ENCODE measurements at regions not wholly inside any gene's neighbourhood (a gene's known extent, or its start where the extent isn't known, plus 50 kb on each side); places are given as distances from the start of the nearest gene placed in this dataset.

DNA sequence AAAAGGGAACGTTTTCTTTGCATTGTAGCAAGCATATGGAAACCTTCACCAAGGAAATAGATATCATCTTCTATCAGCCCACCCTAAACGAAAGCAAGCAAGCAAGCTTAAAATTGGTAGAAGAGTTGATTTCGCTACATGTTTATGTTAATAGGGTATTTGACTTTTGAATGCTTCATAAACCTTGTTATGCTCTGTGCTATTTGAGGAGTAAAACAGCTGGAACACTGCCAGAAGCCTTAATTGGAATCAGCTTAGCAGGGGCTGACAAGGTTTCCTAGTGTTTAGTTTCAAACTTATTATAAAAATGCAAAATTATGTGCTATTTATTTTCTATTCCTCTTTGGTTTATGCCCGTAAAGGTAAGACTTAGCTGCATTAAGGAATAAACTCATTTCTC, 70.6 kb upstream of the LINC00305 start:
- TF ChIP-seq, protein P1, sequence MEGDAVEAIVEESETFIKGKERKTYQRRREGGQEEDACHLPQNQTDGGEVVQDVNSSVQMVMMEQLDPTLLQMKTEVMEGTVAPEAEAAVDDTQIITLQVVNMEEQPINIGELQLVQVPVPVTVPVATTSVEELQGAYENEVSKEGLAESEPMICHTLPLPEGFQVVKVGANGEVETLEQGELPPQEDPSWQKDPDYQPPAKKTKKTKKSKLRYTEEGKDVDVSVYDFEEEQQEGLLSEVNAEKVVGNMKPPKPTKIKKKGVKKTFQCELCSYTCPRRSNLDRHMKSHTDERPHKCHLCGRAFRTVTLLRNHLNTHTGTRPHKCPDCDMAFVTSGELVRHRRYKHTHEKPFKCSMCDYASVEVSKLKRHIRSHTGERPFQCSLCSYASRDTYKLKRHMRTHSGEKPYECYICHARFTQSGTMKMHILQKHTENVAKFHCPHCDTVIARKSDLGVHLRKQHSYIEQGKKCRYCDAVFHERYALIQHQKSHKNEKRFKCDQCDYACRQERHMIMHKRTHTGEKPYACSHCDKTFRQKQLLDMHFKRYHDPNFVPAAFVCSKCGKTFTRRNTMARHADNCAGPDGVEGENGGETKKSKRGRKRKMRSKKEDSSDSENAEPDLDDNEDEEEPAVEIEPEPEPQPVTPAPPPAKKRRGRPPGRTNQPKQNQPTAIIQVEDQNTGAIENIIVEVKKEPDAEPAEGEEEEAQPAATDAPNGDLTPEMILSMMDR (conservative IDR thresholded peaks at IDR 0.05), result no peak
- no peak overlapping the region for H3K27ac ChIP-seq

DNA sequence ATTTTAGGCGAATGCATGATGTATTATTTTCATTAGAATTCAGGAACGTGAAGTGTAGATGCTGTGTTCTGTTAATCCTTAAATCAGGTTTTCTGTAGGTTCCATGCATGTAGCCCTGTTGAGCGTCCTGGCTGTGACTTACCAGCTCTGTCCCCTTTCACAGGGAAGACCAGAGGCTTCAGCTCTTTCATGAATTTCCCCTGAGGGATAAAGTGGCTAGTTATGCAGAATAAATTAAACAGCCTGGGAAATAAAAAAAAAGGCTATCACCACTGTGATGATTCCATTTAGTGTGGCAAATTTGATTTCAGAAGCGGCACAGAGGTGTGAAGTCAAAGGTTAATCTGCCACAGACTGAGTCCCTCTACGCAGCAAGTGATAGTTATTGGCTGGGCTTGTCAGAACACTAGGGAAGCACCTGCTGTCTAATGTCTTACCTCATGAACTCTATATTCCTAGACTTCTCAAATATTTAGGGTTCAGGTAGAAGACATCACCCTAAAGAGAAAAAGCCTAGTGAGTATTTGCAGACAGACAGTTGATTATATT, 61.6 kb upstream of the LINC00305 start:
- TF ChIP-seq, protein P1 (conservative IDR thresholded peaks at IDR 0.05), result no peak
- H3K27ac ChIP-seq, result no peak overlapping the region

DNA sequence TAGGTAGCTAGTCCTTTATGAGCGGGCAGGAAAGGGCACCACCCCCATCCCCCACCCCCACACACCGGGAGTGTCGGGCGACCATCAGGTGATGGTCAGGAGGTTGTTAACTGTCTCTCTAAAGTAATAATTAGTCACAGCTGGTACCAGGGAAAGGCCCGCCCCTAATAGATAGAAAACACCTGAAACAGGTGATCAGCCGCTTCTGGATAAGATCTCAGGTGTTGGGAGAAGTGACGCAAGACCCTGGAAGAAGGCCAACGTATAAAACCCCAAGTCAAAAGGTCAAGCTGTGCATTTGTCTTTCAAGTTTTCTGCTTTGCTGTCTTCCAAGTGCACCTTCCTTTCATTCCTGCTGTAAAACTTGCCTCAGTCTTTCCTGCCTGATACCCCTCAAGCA, 59.6 kb upstream of the LINC00305 start:
- H3K27ac ChIP-seq, result no peak overlapping the region
- TF ChIP-seq, protein P1 (conservative IDR thresholded peaks at IDR 0.05), result no peak

DNA sequence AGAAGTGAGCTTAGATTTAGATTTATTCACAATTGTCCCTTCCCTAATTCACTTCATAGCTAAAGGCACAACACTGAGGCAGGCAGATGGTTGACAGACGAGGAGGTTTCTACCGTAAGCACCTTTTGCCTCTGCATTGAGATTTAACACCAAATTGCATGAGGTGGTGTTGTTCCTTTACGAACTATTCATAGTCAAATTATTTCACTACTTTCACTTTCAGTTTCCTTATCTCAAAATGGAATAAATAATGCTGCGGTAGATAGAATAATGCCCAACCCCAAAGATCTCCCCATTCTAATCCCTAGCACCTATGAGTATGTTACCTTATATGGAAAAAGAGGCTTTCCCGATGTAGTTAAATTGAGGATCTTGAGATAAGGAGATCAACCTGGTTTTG, 58.9 kb upstream of the LINC00305 start:
- TF ChIP-seq, protein P1 (conservative IDR thresholded peaks at IDR 0.05), result no peak
- no peak overlapping the region for H3K27ac ChIP-seq

DNA sequence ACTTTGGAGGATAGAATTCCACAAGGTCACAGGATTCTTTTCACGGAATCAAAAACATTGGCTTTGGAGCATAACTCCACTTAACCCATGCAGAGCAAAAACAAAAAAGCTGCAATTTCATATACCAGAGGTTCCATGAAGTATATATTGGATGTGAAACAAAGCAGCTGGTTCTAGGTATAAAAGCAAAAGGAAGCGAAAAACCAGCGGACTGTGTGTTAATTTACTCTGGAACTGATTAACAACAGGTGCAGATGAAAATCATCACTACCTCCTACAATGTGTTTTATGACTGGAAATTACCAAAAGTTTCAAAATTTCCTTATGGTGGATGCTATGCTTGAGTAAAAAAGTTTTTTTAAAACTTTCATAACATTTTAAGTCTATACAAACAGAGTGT, 54.4 kb upstream of the LINC00305 start:
- TF ChIP-seq, protein P1 (conservative IDR thresholded peaks at IDR 0.05), result no peak
- no peak overlapping the region for H3K27ac ChIP-seq

DNA sequence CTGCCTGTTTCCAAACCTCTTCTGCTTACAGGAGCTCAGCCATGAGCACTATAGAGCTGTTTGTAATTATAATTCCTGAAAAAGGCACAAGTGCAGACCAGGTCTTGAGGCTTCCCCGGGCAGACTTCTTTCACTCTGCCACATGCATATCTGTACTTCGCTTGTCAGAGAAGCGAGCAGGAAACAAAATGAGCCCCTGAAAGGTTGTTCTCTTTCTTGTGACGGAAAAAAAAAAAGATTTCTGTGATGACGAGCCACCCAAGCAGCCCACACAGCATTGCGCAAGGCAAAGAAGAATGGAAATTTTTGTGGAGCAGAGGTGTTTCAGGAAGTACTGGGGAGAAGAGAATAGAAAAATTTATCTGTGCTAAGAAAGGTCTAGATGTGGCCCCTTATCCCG, 54.0 kb upstream of the LINC00305 start:
- TF ChIP-seq, protein P1 (conservative IDR thresholded peaks at IDR 0.05), result no peak

DNA sequence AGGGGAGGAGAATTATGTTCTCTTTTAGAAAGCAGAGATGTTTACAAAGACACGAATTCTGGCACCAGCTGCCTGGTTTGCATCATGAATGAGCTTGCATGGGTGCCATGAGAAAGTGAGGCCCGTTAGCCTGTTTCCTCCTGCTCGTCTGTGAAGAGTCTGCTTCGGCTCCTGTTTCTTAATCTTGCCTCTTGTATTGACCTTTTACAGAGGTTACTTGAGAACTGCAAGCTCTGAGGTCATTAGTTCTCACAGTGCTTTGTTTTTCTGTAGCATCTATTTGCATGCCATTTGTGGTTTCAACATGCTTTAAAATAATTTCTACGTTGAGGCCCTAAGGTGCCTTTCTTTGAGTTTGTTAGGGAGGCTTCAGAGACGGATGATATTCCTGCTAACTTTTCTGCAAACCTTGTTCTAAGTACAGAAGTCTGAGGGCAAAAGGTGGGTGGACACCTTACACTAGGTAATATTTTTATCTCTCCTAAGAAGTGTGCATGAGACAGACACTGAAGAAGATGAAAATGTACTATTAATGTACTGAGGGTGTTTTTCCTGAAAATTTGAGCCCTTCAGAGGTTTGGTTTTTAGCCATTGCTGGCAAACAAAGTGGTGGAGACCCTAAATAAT, 53.4 kb upstream of the LINC00305 start:
- H3K27ac ChIP-seq, result no peak overlapping the region
- TF ChIP-seq, protein P1 (conservative IDR thresholded peaks at IDR 0.05), result no peak

More for the DNA sequence above, 54.0 kb upstream of the LINC00305 start:
- no peak overlapping the region for H3K27ac ChIP-seq

Measured in VCaP (cell line).